NCI-H748 treated with DMSO at 0.1 percent for 48 hours (cell line): ENCODE measurements at regions not wholly inside any gene's neighbourhood (a gene's known extent, or its start where the extent isn't known, plus 50 kb on each side); places are given as distances from the start of the nearest gene placed in this dataset.
"Not testable (repeated sequence)": the region's sequence is repeated elsewhere in the genome, so short reads cannot be mapped to it uniquely, and the experiment has no call there.

Experiments
- DNase-seq: peaks from one replicate; lab custom pipeline; 2025; lab: John Stamatoyannopoulos, UW

- no peak for DNase-seq
Measured at GRCh38 chr7:149633976-149634945, 136.7 kb upstream of the ZNF746 start.

GRCh38 chr7:149628361-149629149 is 130.9 kb upstream of the ZNF746 start:
- not testable (repeated sequence) for DNase-seq

GRCh38 chr7:149627911-149628310 is 130.3 kb upstream of the ZNF746 start:
- no peak for DNase-seq

GRCh38 chr7:149626972-149627371 is 129.4 kb upstream of the ZNF746 start:
- no peak for DNase-seq

GRCh38 chr7:149625947-149626392 is 128.4 kb upstream of the ZNF746 start:
- DNase-seq = no peak

- DNase-seq = peak; percentile 47
Measured at GRCh38 chr7:149625340-149625946, 127.8 kb upstream of the ZNF746 start.

- DNase-seq = peak; percentile 74
Measured at GRCh38 chr7:149624419-149625339, 127.1 kb upstream of the ZNF746 start.

GRCh38 chr7:149624006-149624405 is 126.4 kb upstream of the ZNF746 start:
- no peak for DNase-seq

- DNase-seq = not testable (repeated sequence)
Measured at GRCh38 chr7:149623262-149623997, 125.8 kb upstream of the ZNF746 start.

GRCh38 chr7:149622444-149623210 is 125.0 kb upstream of the ZNF746 start:
- DNase-seq = no peak

GRCh38 chr7:149621776-149622175 is 124.2 kb upstream of the ZNF746 start:
- DNase-seq = no peak

GRCh38 chr7:149620961-149621360 is 123.4 kb upstream of the ZNF746 start:
- no peak for DNase-seq

- no peak for DNase-seq
Measured at GRCh38 chr7:149616898-149617297, 119.3 kb upstream of the ZNF746 start.

- DNase-seq = no peak
Measured at GRCh38 chr7:149615690-149616270, 118.2 kb upstream of the ZNF746 start.

GRCh38 chr7:149610441-149611011 is 112.9 kb upstream of the ZNF746 start:
- DNase-seq = no peak

GRCh38 chr7:149608168-149608567 is 110.6 kb upstream of the ZNF746 start:
- no peak for DNase-seq

GRCh38 chr7:149607683-149608082 is 110.1 kb upstream of the ZNF746 start:
- no peak for DNase-seq

- no peak for DNase-seq
Measured at GRCh38 chr7:149606826-149607225, 109.2 kb upstream of the ZNF746 start.

- DNase-seq = no peak
Measured at GRCh38 chr7:149605696-149606095, 108.1 kb upstream of the ZNF746 start.
